Thoracic aorta (tissue), 2 donors: ENCODE measurements at regions not wholly inside any gene's neighbourhood (a gene's known extent, or its start where the extent isn't known, plus 50 kb on each side); places are given as distances from the start of the nearest gene placed in this dataset.

Source experiments
- ATAC-seq: fragments of 150-250 bp; one replicate; pipeline ENCODE4 v1.8.0; 2017; ENCODE audit warnings: low read depth; ENCODE audit not compliant: insufficient number of reproducible peaks, low FRiP score
- DNase-seq: peaks from one replicate; pipeline ENCODE4 v3.0.0-alpha.2; 2020; ENCODE audit warnings: low spot score
- H3K27ac ChIP-seq, 2 donors: fragments of 200-600 bp; sonication (generic); 1 replicate in 1 of 2; 2 replicates in 1 of 2; pipeline ENCODE4 v1.5.1; 2016; ENCODE audit warnings: mild to moderate bottlenecking in 2 of 2, moderate library complexity in 2 of 2
- H3K27me3 ChIP-seq: fragments of 200-600 bp; sonication (generic); replicated peaks from 2 replicates; pipeline ENCODE4 v1.6.0; 2016; ENCODE audit warnings: mild to moderate bottlenecking; ENCODE audit not compliant: insufficient read depth
- H3K36me3 ChIP-seq: fragments of 200-600 bp; sonication (generic); one replicate; pipeline ENCODE4 v1.5.1; 2016
- H3K4me1 ChIP-seq, 2 donors: fragments of 200-600 bp; sonication (generic); 1 replicate in 1 of 2; 2 replicates in 1 of 2; pipeline versions ENCODE4 v1.5.1 to v1.6.0; 2016; ENCODE audit warnings: low read depth in 2 of 2, mild to moderate bottlenecking in 1 of 2; ENCODE audit not compliant: control insufficient read depth in 1 of 2
- H3K4me3 ChIP-seq: fragments of 200-600 bp; sonication (generic); 2 replicates; pipeline ENCODE4 v1.5.1; 2016; ENCODE audit warnings: mild to moderate bottlenecking
- H3K9me3 ChIP-seq: fragments of 200-600 bp; sonication (generic); 2 replicates; pipeline ENCODE4 v1.5.1; 2016
- TF ChIP-seq, protein P1 (sequence below): fragments of 200-600 bp; sonication (generic); IDR thresholded peaks from one replicate; pipeline ENCODE4 v1.5.1; 2019; ENCODE audit warnings: antibody characterized with exemption

DNA sequence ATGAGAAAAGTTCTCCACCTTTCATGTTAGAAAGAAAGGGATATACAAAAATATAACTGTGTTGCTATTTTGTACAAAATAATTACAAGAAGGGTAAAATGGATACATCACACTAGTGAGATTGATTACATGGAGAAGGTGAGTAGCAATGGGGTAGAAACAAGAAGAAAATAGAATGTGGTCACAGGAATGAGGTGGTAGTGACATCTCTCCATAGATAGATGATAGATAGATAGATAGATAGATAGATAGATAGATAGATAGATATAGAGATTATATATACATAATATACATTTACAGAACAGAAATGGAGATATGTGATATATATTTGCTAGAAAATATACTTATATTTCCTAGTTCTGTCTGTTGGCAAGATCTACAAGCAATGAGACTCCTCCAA, 95.3 kb upstream of the RGPD4 start:
- no peak for DNase-seq
- TF ChIP-seq, protein P1, sequence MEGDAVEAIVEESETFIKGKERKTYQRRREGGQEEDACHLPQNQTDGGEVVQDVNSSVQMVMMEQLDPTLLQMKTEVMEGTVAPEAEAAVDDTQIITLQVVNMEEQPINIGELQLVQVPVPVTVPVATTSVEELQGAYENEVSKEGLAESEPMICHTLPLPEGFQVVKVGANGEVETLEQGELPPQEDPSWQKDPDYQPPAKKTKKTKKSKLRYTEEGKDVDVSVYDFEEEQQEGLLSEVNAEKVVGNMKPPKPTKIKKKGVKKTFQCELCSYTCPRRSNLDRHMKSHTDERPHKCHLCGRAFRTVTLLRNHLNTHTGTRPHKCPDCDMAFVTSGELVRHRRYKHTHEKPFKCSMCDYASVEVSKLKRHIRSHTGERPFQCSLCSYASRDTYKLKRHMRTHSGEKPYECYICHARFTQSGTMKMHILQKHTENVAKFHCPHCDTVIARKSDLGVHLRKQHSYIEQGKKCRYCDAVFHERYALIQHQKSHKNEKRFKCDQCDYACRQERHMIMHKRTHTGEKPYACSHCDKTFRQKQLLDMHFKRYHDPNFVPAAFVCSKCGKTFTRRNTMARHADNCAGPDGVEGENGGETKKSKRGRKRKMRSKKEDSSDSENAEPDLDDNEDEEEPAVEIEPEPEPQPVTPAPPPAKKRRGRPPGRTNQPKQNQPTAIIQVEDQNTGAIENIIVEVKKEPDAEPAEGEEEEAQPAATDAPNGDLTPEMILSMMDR, result no peak
- H3K9me3 ChIP-seq, result no peaks in the 10 kb centered on the region
- H3K27ac ChIP-seq, result no peak overlapping the region
- no peak overlapping the region for H3K4me3 ChIP-seq
- H3K27me3 ChIP-seq, result no peaks in the 10 kb centered on the region
- H3K4me1 ChIP-seq, result no peaks in the 10 kb centered on the region
- no peaks in the 10 kb centered on the region for H3K36me3 ChIP-seq
- ATAC-seq, result no peak

DNA sequence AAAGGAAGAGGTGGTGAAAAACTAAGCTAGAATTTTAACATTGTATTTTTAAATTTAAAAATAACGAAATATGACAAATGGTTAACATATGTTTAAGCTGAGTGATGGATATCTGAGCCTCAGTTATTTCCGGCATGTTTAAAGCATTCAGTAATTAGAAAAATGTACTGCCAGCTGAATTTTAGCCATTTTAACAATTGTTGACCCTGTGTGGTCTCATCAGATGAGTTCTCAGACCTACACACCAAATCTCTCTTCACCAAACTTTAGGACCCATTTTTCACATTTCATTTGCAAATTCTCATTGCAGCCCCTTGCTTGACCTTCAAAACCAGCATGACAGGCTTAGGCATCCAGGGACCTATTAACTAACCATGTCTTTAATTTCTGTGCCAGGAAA, 91.5 kb upstream of the RGPD4 start:
- H3K9me3 ChIP-seq, result no peaks in the 10 kb centered on the region
- ATAC-seq, result no peak
- DNase-seq, result no peak
- TF ChIP-seq, protein P1, result no peak
- H3K27ac ChIP-seq, result no peak overlapping the region
- H3K4me1 ChIP-seq, result peaks cover 0 to 18% of the 10 kb centered on the region in 2 donors
- no peaks in the 10 kb centered on the region for H3K36me3 ChIP-seq
- no peaks in the 10 kb centered on the region for H3K27me3 ChIP-seq
- H3K4me3 ChIP-seq, result no peak overlapping the region

DNA sequence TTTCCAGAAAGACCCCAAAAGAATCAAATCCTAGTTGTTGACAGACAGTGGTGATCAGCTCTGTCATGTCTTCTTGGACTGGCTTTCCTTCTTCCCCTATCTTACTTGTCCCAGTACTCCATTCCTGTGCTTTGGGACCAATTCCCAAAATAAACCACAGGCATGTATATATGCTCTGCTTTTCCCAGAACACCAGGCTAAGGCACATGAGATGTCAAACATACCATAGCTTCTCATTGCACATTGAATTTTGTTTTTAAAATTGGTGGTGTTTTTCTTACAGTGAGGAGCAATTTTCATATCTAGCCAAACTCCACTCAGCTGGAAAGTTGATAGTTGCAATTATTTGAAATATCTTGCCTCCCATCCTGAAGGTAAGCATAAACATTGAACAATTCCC, 88.9 kb upstream of the RGPD4 start:
- DNase-seq (no peak), ATAC-seq (no peak)
- Histone ChIP-seq H3K4me3 (no peak overlapping the region), H3K27ac (no peak overlapping the region), H3K9me3 (no peaks in the 10 kb centered on the region), H3K4me1 (peaks cover 0 to 36% of the 10 kb centered on the region in 2 donors), H3K27me3 (no peaks in the 10 kb centered on the region), H3K36me3 (no peaks in the 10 kb centered on the region)
- TF ChIP-seq, protein P1, result no peak

DNA sequence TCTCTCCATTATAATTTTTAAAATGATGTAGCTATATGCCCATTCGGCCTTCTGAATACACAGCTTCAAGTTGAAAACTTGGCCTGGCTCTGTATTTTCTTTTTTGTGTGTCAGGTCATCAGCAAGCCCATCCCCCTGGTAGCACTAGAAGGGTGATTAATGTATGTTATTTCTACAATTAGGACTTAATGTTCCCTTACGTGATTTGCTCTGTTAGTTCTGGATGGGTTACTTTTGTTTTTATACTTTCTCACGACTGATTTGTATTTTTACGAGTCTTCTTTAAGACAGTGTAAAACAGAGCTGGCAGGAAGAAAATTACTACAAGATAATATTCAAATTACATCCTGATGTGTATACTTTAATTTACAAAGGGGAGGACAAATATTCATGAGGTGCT, 88.4 kb upstream of the RGPD4 start:
- DNase-seq (no peak), ATAC-seq (no peak)
- H3K9me3 ChIP-seq, result no peaks in the 10 kb centered on the region
- peak overlapping the region; percentile 24 for H3K4me3 ChIP-seq
- H3K4me1 ChIP-seq, result peaks cover 0 to 36% of the 10 kb centered on the region in 2 donors
- TF ChIP-seq, protein P1, result no peak
- H3K27me3 ChIP-seq, result no peaks in the 10 kb centered on the region
- peak overlapping the region in 1 of 2 donors; percentile 22 for H3K27ac ChIP-seq
- H3K36me3 ChIP-seq, result no peaks in the 10 kb centered on the region

DNA sequence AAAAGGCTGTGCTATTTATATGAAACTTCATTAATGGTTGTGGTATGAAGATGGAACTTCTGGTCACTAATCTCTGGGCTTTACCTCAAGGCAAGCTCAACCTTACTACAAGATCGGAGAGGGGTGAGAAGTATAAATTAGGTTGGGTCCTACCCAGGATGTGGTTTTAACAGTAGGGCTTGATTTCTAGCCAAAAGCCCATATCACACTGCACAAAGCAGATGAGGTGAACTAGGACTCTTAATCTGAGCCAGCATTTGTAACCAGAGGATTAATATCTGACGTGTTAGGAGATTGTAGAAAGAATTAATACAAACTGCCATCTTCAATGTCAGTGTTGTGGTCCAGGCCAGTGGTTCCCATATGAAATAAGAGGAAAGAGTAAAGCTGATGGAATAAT, 86.4 kb upstream of the RGPD4 start:
- TF ChIP-seq, protein P1, result no peak
- no peak for DNase-seq

More for the DNA sequence above, 86.4 kb upstream of the RGPD4 start:
- no peaks in the 10 kb centered on the region for H3K9me3 ChIP-seq
- no peak for ATAC-seq
- no peaks in the 10 kb centered on the region for H3K36me3 ChIP-seq
- H3K27ac ChIP-seq, result no peak overlapping the region
- H3K4me3 ChIP-seq, result no peak overlapping the region
- peaks cover 0 to 36% of the 10 kb centered on the region in 2 donors for H3K4me1 ChIP-seq
- H3K27me3 ChIP-seq, result no peaks in the 10 kb centered on the region
